Myocyte (in vitro differentiated cells): ENCODE measurements at regions not wholly inside any gene's neighbourhood (a gene's known extent, or its start where the extent isn't known, plus 50 kb on each side); places are given as distances from the start of the nearest gene placed in this dataset.
A peak's percentile ranks its signal among the peaks of the same experiment; 100 is the strongest.

ENCODE experiments used
- DNase-seq: peaks from one replicate; pipeline ENCODE4 v3.0.0-alpha.2; 2012; ENCODE audit warnings: low read depth

DNA sequence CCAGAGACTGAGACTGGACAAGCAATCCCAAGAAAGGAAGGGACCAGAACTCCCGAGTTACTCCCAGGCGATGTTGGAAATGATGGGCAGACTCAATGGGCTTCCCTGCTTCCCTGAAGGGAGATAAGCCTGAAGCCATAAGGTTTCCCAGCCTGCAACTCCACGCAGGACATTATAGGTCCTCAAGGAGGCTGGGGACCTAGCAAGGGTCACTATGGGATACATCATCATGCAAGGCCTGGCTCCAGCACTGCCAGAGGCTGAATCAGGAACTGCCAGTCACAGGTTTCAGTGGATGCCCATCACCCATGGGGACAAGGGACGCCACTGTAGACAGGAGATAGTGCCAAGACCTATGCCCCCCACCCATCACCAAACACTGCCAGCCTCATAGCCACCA lies 338.7 kb downstream of the IRS2 start:
- DNase-seq, result no peak

- DNase-seq, result no peak
These were observed 346.1 kb downstream of the IRS2 start for GRCh38 chr13:109440320-109440719.

- no peak for DNase-seq
These were observed 346.6 kb downstream of the IRS2 start for GRCh38 chr13:109439813-109440212.

- DNase-seq, result no peak
These were observed 349.5 kb downstream of the IRS2 start for GRCh38 chr13:109436841-109437240.

GRCh38 chr13:109436055-109436622 lies 350.2 kb downstream of the IRS2 start:
- no peak for DNase-seq

DNA sequence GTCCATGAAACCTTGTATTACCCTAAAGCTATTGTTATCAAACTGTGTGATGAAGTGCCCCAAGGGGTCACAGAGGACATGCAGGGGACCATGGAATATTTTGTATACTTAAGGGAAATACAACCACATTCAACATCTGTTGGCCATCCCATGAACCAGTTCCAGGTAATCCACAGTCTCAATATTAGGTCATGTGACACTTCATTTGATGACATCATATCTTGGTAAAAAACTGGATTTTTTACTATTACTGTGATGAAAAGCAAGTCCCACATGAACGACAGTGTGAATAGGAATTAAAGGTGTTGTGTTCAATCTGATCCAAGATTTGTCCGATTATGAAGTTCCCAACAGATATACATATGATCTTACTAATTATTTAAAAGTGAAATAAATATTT lies 355.2 kb downstream of the IRS2 start:
- no peak for DNase-seq

DNA sequence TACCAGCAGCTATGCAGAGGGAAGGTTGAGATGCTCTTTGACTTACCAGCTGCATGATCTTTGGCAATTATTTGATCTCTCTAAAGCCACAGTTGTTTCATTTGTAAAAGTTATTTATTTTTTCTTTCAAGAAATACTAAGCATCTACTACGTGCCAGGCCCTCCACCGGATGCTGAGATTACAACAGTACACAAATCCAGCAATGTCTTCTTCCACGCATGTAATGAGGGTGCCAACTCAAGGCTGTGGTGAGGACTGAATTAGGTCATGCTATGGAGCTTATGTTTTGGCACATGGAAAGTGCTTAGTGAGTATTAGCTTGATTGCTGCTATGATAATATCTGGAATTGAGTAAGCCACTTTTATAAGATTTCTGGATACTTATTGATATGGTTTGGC lies 358.2 kb downstream of the IRS2 start:
- DNase-seq, result no peak

DNA sequence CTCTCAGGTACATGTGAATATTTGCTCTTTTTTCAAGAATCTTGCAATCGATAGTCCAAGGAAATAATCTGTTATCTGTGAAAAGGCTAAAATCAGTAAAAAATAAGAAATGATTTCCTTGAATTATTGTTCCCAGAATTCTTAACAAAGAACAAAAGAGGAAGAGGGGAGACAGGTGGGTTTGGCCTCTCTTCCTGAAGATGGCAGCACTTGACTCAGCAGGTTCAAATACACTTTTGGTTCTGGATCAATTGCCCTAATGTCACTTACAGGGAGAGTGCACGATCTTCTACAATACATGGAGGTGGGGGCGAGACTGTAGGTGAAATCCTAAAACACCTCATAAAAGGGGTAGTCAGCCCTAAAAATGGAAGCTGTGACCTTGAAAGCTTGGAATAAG lies 358.7 kb downstream of the IRS2 start:
- DNase-seq, result no peak

GRCh38 chr13:109427148-109427547 lies 359.2 kb downstream of the IRS2 start:
- peak; percentile 42 for DNase-seq

- no peak for DNase-seq
These were observed 359.7 kb downstream of the IRS2 start for GRCh38 chr13:109426690-109426990.

GRCh38 chr13:109425821-109426689 lies 360.3 kb downstream of the IRS2 start:
- no peak for DNase-seq

GRCh38 chr13:109422161-109422560 lies 364.2 kb downstream of the IRS2 start:
- no peak for DNase-seq

DNA sequence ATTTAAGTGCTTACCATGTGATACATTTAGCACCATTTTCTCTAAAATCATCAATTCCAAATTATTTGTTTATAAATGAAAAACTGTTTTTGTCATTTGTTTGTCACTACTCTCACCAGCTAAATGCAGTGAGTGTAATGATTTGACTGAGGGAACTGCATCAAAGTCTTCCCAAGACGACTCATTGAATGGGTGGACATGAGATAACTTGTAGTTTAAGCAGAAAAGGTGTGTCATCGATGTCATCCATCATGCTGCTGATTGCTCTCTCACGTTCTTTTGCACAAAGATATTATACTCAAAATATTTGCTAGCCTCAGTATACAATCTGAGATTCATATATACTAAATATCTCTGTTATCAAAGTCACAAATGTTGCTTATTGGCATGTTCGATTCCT lies 366.5 kb downstream of the IRS2 start:
- no peak for DNase-seq

DNA sequence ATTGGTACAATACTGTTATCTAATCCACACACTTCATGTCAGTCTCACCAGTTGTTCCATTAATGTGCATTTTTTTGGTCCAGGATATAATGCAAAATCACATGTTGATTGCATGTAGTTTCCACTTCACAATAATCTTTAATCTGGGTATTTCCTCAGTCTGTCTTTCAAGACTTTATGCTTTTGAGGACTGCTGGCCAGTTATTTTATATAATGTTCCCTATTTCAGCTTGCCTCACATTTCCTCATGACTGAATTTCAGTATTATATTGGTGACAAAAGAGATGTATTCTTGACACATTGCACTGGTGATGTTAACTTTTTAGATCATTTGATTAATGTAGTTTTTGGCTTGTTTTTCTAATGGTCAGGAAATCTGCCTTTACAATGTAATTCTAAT lies 368.3 kb downstream of the IRS2 start:
- DNase-seq, result no peak

GRCh38 chr13:109416001-109416400 lies 370.4 kb downstream of the IRS2 start:
- DNase-seq, result no peak

DNA sequence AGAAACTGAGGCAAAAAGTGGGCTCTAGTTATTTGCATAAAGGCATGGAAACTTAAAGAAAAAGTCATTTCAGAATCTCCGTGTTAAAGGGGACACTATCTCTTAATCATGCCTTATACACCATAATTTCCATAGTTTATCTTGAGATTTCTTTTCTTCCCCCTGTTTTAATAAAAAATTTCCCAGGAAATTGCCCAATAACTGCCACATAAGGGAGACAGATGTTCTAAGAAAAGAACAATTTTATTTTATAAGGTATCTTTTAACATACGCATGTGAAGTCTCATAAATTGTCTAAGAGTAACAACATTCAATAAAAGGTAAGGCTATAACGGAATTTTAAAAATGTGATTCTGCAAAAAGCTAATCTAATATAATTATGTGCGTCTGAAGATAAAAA lies 371.3 kb downstream of the IRS2 start:
- DNase-seq, result no peak

- peak; percentile 63 for DNase-seq
These were observed 374.0 kb downstream of the IRS2 start for GRCh38 chr13:109412283-109412901.

DNA sequence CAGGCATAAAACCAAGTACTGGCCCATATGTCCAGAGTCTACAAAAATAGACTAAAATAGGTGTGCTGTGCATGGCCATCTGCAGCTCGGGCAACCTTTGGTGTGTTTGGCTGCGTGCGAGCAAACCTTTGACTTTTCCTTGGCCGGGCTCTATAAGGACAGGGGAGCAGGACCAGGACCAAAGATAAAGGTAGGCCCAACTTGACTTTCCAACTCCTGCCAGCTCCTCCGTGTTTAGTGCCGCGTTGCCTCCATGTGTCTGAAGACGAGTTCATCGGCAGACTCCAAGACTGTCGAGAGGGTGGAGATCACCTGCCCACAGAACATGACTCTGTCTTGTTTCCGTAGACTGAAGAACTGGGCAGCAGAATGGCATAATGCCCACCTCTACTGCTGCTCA lies 375.5 kb downstream of the IRS2 start:
- DNase-seq, result no peak

DNA sequence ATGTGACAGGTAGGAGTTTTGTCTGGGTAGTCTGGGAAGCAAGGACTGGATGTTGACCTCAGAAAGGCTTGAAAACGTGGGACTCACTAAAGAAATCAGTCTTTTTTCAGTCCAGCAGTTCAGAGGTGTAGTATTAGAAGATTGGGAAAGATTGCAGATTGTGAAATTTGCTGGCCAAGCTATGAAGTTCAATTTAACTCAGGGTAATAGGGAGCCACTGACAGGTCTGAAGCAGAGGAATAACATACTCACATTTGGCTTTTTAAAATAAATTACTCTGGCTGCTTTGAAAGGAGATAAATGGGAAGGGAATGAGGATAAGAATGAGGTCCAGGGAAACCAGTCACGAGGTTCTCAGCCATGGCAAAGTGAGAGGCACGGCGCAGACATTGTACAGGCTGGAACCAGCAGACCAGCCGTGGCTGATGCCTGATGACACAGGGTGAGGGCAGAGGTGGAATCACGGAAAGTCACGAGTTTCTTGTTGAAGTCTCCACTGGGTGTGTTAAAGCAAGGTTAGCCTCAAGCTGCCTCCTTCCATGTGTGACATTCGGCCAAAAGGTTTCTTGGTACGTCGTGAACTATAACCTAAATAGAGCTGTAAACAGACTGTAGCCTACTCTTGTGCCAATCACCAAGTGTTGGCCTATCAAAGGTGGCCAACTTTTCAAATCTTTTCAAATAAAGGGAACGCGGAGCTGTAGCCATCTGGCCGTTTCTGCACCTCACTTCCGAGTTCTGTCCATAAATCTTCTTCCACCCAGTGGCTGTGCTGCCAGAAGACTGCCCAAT lies 377.6 kb downstream of the IRS2 start:
- DNase-seq, result no peak

- no peak for DNase-seq
These were observed 379.9 kb downstream of the IRS2 start for GRCh38 chr13:109406376-109406992.

GRCh38 chr13:109403012-109403421 lies 383.4 kb downstream of the IRS2 start:
- DNase-seq, result no peak

DNA sequence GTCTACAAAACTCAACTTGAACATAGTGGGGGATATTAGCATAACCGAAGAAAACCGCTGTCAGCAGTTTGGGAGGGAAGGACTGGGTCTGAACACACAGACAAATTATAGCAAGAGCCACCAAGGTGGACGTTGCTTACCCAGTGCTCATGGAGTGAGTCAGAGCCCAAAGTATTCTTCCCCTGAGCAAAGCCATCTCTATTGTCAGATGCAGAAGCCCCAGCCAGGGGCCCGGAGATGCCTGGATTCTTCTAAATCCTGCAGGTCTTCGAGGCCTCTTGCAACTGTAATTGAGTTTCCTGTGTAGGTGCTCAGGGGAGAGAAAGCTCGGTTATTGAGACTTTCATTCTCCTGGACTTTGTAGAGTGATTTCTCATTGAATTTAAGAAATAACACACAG lies 384.5 kb downstream of the IRS2 start:
- DNase-seq, result no peak
